ENCODE measurements at regions not wholly inside any gene's neighbourhood (a gene's known extent, or its start where the extent isn't known, plus 50 kb on each side); places are given as distances from the start of the nearest gene placed in this dataset.

GRCh38 chr4:31391976-31392375 lies 671.8 kb downstream of the PCDH7 start:
- TF ChIP-seq CTCF (IDR thresholded peaks at IDR 0.05 in 4 of 5, conservative IDR thresholded peaks at IDR 0.05 in 1 of 5) (no peak), POLR2A (IDR thresholded peaks at IDR 0.05) (no peak)
